ENCODE measurements at regions not wholly inside any gene's neighbourhood (a gene's known extent, or its start where the extent isn't known, plus 50 kb on each side); places are given as distances from the start of the nearest gene placed in this dataset.

DNA sequence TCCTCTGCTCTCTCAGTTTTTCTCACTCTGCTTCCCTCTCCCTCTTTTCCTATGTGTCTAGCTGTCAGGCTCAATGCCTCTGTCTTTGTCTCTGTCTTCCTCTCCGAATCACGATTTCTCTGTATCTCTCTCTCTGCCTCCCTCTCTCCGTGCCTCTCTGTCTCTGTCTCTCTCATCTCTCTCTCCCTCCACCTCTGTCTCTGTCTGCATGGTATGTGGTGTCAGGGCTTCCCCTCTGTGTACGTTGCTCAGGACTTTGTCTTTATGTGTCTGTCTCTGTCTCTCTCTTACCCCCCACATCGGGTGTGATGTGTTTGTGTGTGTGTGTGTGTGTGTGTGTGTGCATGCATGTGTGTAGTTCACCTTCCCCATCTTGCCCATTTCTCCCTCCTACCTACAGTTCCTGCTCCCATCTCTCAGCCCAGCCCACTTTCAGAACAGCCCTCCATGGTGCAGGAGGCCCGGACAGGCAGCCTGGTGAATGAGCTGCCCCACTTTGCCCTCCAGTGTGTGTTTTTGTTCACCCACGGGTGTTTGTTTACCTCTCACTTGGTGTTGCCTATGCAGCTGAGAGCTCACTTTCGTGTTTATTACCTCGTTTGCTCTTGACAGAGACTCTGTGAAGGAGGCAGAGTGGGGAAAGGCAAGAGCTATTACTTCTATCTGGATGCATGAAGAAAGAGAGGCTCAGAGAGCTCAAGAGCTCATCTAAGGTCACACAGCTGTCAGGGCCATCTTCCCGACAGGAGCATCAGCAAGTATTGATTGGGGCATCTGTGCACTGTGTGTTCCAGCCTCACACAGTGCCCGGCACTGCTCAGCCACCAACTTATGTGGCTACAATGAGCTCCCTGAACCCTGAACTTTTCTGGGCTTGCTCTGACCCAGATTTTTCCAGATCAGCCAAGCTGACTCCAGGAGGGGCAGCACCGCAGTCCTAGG, 163.5 kb upstream of the ZMIZ1 start:
- no peak for DNase-seq (ENCODE audit: low spot score)

DNA sequence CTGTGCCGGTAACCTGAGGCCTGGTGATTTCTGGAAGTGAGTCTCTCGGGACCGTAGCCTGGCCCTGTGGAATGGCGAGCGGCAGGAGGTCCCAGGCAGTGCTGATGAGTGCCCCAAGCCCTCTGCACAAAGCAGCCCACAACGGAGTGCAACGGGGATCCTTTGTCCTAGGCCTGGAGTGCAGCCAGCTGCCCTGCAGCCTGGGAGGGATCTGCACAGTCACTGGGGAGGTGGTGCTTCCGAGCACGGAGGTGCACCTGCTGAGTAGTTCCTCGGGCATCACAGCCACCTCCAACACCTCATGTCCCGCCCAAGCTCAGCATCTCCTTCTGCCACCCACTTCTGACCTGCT, 162.8 kb upstream of the ZMIZ1 start:
- DNase-seq (ENCODE audit: low spot score) = no peak

DNA sequence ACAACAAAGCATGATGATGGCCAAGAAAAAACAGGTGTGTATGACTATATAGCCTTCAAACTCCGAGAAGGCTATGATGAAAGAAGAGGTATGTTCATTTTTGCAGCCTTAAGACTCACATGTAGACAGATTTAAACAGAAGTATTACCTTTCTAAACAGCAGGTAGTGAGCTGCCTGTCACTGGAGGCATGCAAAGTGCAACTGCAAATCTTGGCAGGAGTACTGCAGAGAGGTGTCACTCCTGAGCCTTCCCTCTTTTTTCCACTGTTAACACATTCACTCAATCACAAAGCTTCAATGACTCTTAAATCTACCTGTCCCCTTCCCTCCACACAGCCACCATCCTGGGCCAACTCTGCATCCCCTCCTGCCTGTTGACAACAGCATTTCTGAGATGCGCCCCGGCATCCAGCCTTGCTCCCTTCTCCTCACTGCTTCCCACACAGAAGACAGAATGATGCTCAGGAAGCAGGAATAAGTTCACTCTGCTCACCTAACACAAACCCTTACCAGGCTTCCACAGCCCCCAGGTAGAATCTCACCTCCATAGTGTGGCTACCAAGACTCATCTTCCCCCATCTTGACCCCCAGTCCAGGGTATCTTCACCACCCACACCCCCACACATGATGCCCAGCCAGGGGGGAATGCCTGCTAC, 161.9 kb upstream of the ZMIZ1 start:
- DNase-seq (ENCODE audit: low spot score) = no peak

GRCh38 chr10:78907551-78908211, 161.1 kb upstream of the ZMIZ1 start:
- no peak for DNase-seq (ENCODE audit: low spot score)

- no peak for DNase-seq (ENCODE audit: low spot score)
These were observed 159.5 kb upstream of the ZMIZ1 start for GRCh38 chr10:78909221-78909620.

- DNase-seq (ENCODE audit: low spot score) = no peak
These were observed 158.7 kb upstream of the ZMIZ1 start for GRCh38 chr10:78910021-78910420.

DNA sequence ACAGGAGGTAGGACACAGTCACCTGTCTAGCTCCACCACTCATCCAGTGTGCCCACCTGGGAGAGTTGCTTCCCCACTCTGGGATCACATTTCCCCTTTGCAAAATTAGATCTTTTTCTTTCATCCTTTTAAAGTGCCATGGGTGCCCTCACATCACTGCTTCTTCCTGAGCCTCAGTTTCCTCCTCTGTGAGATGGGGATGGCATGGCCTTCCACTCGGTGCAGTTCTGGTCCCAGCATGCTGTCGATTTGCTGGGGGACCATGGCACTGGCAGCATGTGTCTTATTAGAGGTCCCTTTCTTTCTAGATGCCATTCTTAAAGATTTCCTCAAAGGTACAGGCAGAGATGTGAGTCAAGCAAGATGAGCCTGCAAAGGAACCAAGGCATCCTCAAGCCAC, 158.3 kb upstream of the ZMIZ1 start:
- no peak for DNase-seq (ENCODE audit: low spot score)

GRCh38 chr10:78910886-78911285, 157.9 kb upstream of the ZMIZ1 start:
- DNase-seq (ENCODE audit: low spot score) = no peak

GRCh38 chr10:78911533-78912340, 157.0 kb upstream of the ZMIZ1 start:
- no peak for DNase-seq (ENCODE audit: low spot score)

- DNase-seq (ENCODE audit: low spot score) = no peak
These were observed 156.2 kb upstream of the ZMIZ1 start for GRCh38 chr10:78912361-78913218.

GRCh38 chr10:78913219-78914059, 155.3 kb upstream of the ZMIZ1 start:
- DNase-seq (ENCODE audit: low spot score) = no peak

- no peak for DNase-seq (ENCODE audit: low spot score)
These were observed 154.7 kb upstream of the ZMIZ1 start for GRCh38 chr10:78914060-78914378.

DNA sequence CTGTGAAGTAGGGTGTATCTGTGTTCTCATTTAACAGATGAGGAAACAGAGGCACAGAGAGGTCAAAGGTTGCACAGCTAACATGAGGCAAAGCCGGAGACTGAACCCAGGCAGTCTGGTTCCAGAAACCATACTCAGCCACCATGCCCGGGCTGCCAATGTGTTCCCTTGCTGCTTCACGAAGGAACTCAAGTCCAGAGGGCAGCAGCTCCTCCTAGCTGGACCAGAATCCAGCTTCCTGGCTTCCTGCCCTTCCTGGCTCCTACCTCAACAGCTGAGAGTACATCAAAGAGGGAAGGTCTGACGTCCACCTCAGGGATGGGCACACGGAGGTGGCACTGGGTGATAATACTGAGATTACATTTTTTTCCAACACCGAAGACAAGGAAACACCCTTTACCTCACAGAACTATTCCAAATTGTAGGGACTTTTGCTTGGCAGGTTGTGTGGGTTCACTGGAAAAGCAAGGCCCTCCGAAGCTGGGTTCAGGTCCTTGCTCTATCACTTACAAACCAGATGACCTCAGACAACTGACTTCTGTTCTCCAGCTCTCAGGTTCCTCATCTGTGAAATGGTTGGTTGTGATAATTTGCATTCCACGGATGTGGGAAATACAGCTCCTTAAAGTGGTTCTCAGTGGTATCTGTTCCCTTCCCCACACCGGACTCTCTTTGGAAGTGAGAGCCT, 154.1 kb upstream of the ZMIZ1 start:
- DNase-seq (ENCODE audit: low spot score) = no peak

DNA sequence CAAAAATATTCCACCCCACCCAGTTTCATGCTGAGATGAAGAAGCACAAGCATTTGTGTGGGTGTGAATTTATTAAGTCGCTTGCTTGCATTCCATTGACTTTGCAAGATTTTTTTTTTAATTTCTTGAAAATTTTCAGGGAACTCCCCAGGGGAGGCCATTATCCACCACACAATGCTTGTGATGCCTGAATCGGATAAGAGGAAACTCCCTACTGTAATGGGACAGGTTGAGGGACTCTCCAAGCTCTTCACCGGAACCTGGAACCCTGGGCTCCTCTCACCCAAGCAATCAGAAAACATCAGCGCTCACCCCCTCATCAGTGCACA, 153.6 kb upstream of the ZMIZ1 start:
- DNase-seq (ENCODE audit: low spot score) = no peak

DNA sequence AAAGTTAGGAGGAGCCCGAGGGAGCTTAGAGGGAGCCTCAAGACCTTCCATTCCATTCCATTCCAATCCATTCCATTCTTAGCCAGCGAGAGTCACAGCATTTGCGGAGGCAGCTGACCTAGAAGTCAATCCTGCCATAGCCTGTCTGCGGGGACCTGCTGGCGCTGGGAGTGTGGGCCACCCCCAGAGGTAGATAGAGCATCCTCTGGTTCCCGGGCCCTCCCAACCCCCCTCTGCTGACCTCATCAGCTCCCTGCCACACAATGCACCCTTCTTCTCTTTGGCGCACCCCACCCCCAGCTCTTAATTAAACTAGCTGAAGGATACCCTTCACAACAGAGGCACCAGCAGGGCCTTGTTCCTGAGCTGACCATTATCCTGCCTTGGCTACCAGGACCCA, 152.5 kb upstream of the ZMIZ1 start:
- no peak for DNase-seq (ENCODE audit: low spot score)

- no peak for DNase-seq (ENCODE audit: low spot score)
These were observed 149.4 kb upstream of the ZMIZ1 start for GRCh38 chr10:78919181-78919966.

DNA sequence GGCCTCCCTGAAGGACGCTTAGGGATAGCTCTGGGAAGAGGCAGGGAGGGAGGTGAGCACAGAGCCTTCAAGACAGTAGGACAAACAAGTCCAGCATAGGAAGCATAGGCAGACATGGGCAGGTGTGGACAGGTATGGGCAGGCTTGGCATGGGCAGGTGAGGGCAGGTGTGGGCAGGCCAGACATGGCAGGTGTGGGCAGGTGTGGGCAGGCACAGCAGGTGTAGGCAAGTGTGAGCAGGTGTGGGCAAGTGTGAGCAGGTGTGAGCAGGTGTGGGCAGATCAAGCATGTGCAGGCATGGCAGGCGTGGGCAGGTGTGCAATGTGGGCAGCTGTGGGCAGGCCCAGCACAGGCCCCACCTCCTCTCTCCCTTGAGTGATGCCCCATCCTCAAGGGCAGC, 148.8 kb upstream of the ZMIZ1 start:
- DNase-seq (ENCODE audit: low spot score) = no peak

DNA sequence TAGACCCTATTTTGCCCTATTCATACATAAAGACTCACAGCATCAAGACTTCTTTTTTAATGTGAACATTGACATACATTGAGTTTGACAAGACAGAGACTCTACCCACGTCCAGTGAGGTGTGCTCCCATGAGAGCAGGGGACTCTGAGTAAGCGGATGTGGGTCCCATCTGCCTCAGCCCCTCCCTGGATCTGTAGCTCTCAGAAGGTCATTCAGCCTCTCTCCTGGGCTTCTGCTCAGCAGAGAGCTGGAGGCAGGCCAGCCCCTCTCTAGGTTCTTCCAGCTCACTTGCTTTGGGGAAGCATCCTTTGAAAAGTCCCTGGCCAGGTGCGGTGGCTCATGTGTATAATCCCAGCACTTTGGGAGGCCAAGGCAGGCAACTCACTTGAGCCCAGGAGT, 146.9 kb upstream of the ZMIZ1 start:
- DNase-seq (ENCODE audit: low spot score) = no peak

GRCh38 chr10:78923647-78924318, 145.0 kb upstream of the ZMIZ1 start:
- no peak for DNase-seq (ENCODE audit: low spot score)

Measured in HuH-7 (cell line).